Liver (tissue), 7 donors: ENCODE measurements at regions not wholly inside any gene's neighbourhood (a gene's known extent, or its start where the extent isn't known, plus 50 kb on each side); places are given as distances from the start of the nearest gene placed in this dataset.

Experiments
- DNase-seq: peaks from one replicate; pipeline ENCODE4 v3.0.0-alpha.2; 2017; ENCODE audit warnings: low spot score
- H3K27ac ChIP-seq, 2 donors: one replicate each; pipeline ENCODE4 v1.7.0; 2013; ENCODE audit warnings: inconsistent platforms in 2 of 2, low read length in 2 of 2, control low read depth in 1 of 2, low read depth in 1 of 2, mild to moderate bottlenecking in 1 of 2
- H3K27me3 ChIP-seq, 4 donors: one replicate each; pipeline versions ENCODE4 v1.6.1 to v1.7.0; 2013; ENCODE audit warnings: low read length in 3 of 4, inconsistent platforms in 1 of 4, mild to moderate bottlenecking in 1 of 4, moderate library complexity in 1 of 4; ENCODE audit not compliant: control insufficient read depth in 4 of 4, insufficient read depth in 4 of 4
- H3K36me3 ChIP-seq, 4 donors: one replicate each; pipeline versions ENCODE4 v1.6.1 to v1.7.0; 2013; ENCODE audit warnings: low read length in 3 of 4, mild to moderate bottlenecking in 3 of 4, low read depth in 1 of 4, moderate library complexity in 1 of 4; ENCODE audit not compliant: control insufficient read depth in 4 of 4, insufficient read depth in 3 of 4
- H3K4me1 ChIP-seq, 4 donors: one replicate each; pipeline versions ENCODE4 v1.6.1 to v1.7.0; 2013; ENCODE audit warnings: low read length in 3 of 4, mild to moderate bottlenecking in 3 of 4, moderate library complexity in 1 of 4; ENCODE audit not compliant: control insufficient read depth in 4 of 4, insufficient read depth in 4 of 4
- H3K4me3 ChIP-seq, 3 donors: one replicate each; pipeline versions ENCODE4 v1.6.1 to v1.7.0; 2013; ENCODE audit warnings: low read length in 3 of 3, control low read depth in 1 of 3, low read depth in 1 of 3, mild to moderate bottlenecking in 1 of 3
- H3K9ac ChIP-seq, 2 donors: one replicate each; pipeline ENCODE4 v1.7.0; 2013; ENCODE audit warnings: low read length in 2 of 2, mild to moderate bottlenecking in 2 of 2, moderate library complexity in 2 of 2, control low read depth in 1 of 2, low read depth in 1 of 2
- H3K9me3 ChIP-seq, 4 donors: one replicate each; pipeline versions ENCODE4 v1.6.1 to v1.7.0; 2013; ENCODE audit warnings: low read length in 3 of 4; ENCODE audit not compliant: control insufficient read depth in 4 of 4
- ATF3 ChIP-seq: IDR thresholded peaks from 2 replicates; pipeline ENCODE4 v1.6.1; 2016; ENCODE audit warnings: antibody characterized with exemption
- EGR1 ChIP-seq, 2 donors: IDR thresholded peaks; 2 replicates each; pipeline ENCODE4 v1.6.1; 2016 to 2018; ENCODE audit warnings: antibody characterized with exemption in 2 of 2, low read depth in 2 of 2
- FOXA1 ChIP-seq: IDR thresholded peaks from 2 replicates; pipeline ENCODE4 v1.6.1; 2016; ENCODE audit warnings: antibody characterized with exemption
- FOXA2 ChIP-seq: IDR thresholded peaks from 2 replicates; pipeline ENCODE4 v1.6.1; 2016; ENCODE audit warnings: antibody characterized with exemption
- GABPA ChIP-seq, 2 donors: IDR thresholded peaks in 1 of 2; conservative IDR thresholded peaks in 1 of 2; 2 replicates each; pipeline ENCODE4 v1.6.1; 2016; ENCODE audit warnings: antibody characterized with exemption in 2 of 2, mild to moderate bottlenecking in 1 of 2, moderate library complexity in 1 of 2
- HNF4A ChIP-seq, 2 donors: conservative IDR thresholded peaks; 2 replicates each; pipeline ENCODE4 v1.6.1; 2016; ENCODE audit warnings: antibody characterized with exemption in 2 of 2, mild to moderate bottlenecking in 2 of 2
- HNF4G ChIP-seq: IDR thresholded peaks from 2 replicates; pipeline ENCODE4 v1.6.1; 2016; ENCODE audit warnings: antibody characterized with exemption
- JUND ChIP-seq, 2 donors: IDR thresholded peaks; 2 replicates each; pipeline ENCODE4 v1.6.1; 2016; ENCODE audit warnings: antibody characterized with exemption in 2 of 2
- NR2F2 ChIP-seq: IDR thresholded peaks from 2 replicates; pipeline ENCODE4 v1.6.1; 2016; ENCODE audit warnings: antibody characterized with exemption
- RAD21 ChIP-seq, 2 donors: IDR thresholded peaks; 2 replicates each; pipeline ENCODE4 v1.6.1; 2016; ENCODE audit warnings: antibody characterized with exemption in 2 of 2, mild to moderate bottlenecking in 2 of 2
- RXRA ChIP-seq, 2 donors: IDR thresholded peaks; 2 replicates each; pipeline ENCODE4 v1.6.1; 2017 to 2018; ENCODE audit warnings: antibody characterized with exemption in 2 of 2, mild to moderate bottlenecking in 1 of 2
- SP1 ChIP-seq: IDR thresholded peaks from 2 replicates; pipeline ENCODE4 v1.6.1; 2018; ENCODE audit warnings: antibody characterized with exemption, mild to moderate bottlenecking
- TAF1 ChIP-seq: conservative IDR thresholded peaks from 2 replicates; pipeline ENCODE4 v1.6.1; 2016; ENCODE audit warnings: antibody characterized with exemption, mild to moderate bottlenecking
- YY1 ChIP-seq: IDR thresholded peaks from 2 replicates; pipeline ENCODE4 v1.6.1; 2016; ENCODE audit warnings: antibody characterized with exemption, mild to moderate bottlenecking
- ZBTB33 ChIP-seq: IDR thresholded peaks from 2 replicates; pipeline ENCODE4 v1.6.1; 2016; ENCODE audit warnings: antibody characterized with exemption
- WGBS: extraction: QIAGEN DNeasy Blood & Tissue Kit; methylation state at CpG from one replicate; pipeline ENCODE4 v1.1.7; 2013; 5-methylcytosine and 5-hydroxymethylcytosine counted together
- TF ChIP-seq, protein P1 (sequence below): IDR thresholded peaks from 2 replicates; pipeline ENCODE4 v1.6.1; 2016; ENCODE audit warnings: antibody characterized with exemption
- TF ChIP-seq, protein P2 (sequence below): IDR thresholded peaks from 2 replicates; pipeline ENCODE4 v1.6.1; 2016; ENCODE audit warnings: antibody characterized with exemption, mild to moderate bottlenecking
- donor health status: healthy.
- donor health status: healthy.
- donor health status: healthy.
- donor health status: healthy.

DNA sequence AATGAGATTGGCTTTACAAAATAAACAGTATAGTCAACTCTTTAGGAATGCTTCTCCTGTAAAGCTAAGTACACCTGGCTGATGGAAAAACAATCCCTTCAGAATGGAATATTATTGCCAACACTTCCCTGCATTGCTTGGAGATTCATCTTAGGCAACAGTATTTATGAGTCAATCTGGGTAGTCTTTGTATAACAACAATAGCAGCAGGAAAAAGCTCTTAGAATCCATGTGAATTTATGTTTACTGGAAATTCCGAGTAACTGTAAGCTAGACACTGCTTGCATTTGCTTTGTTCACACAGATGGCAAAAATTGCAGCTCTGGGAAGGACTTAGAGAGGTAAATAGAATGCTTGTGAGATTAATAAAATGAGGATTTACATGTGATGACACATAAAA is 101.7 kb upstream of the NTRK2 start (continued):
- no peak for TF ChIP-seq ZBTB33
- TF ChIP-seq, protein P1, sequence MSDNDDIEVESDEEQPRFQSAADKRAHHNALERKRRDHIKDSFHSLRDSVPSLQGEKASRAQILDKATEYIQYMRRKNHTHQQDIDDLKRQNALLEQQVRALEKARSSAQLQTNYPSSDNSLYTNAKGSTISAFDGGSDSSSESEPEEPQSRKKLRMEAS: no peak
- TF ChIP-seq JUND (IDR thresholded peaks at IDR 0.05): no peak
- no peak for TF ChIP-seq RXRA (IDR thresholded peaks at IDR 0.05)
- no peak for TF ChIP-seq YY1
- TF ChIP-seq GABPA (IDR thresholded peaks at IDR 0.05 in 1 of 2, conservative IDR thresholded peaks at IDR 0.05 in 1 of 2): no peak
- TF ChIP-seq ATF3: no peak
- no peak for TF ChIP-seq EGR1 (IDR thresholded peaks at IDR 0.05; ENCODE audit: low read depth in 2 of 2)

DNA sequence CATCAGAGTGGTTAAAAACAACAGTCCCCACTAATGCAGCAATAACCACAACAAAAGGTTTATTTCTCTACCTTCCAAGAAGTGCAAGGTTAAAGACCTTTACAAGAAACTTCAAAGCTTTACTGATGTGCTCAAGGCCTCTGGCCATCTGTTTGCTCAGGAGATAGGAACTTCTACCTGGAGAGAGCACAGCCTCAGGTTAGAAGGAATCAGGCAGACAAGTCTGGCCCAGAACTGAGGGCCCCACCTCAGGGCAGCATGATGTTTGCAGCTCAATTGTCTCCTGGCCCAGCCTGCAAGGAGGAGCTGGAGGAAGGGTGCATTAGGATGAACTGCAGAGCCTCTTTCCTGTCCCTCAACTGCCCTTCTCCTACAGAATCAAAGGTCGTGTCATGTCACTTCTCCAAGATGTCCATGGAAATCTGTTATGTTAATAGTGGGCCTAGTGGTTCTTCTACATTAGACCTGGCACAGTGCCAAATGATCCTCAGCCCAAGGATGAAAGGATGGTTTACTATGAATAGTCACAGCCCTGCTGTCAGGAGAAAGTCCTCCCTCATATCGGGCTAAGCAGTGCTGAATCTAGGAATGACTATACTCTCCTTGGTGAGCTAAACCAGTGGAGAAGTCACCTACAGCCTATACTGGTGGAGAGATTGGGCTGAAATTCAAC is 98.9 kb upstream of the NTRK2 start:
- Histone ChIP-seq H3K36me3 (no peaks in the 10 kb centered on the region), H3K9ac (no peak overlapping the region), H3K4me3 (no peak overlapping the region), H3K4me1 (no peaks in the 10 kb centered on the region), H3K27ac (no peak overlapping the region), H3K9me3 (no peaks in the 10 kb centered on the region), H3K27me3 (peaks cover 0 to 9% (median 0%) of the 10 kb centered on the region in 4 donors)
- no peak for TF ChIP-seq HNF4G
- no peak for TF ChIP-seq HNF4A (conservative IDR thresholded peaks at IDR 0.05)
- no peak for TF ChIP-seq GABPA (IDR thresholded peaks at IDR 0.05 in 1 of 2, conservative IDR thresholded peaks at IDR 0.05 in 1 of 2)
- TF ChIP-seq SP1: no peak
- TF ChIP-seq RXRA (IDR thresholded peaks at IDR 0.05): no peak
- no peak for TF ChIP-seq FOXA1
- TF ChIP-seq, protein P1: no peak
- TF ChIP-seq RAD21 (IDR thresholded peaks at IDR 0.05): no peak
- TF ChIP-seq YY1: no peak
- TF ChIP-seq FOXA2: no peak
- 65% methylated on average over 2 of the region's 2 CpGs for WGBS
- DNase-seq: no peak

- no peak for DNase-seq
- Histone ChIP-seq H3K4me1 (no peaks in the 10 kb centered on the region), H3K9me3 (no peaks in the 10 kb centered on the region), H3K36me3 (no peaks in the 10 kb centered on the region), H3K9ac (no peak overlapping the region), H3K27me3 (peaks cover 0 to 14% (median 0%) of the 10 kb centered on the region in 4 donors), H3K4me3 (no peak overlapping the region), H3K27ac (no peak overlapping the region)
- 52% methylated on average over 4 of the region's 4 CpGs for WGBS
- TF ChIP-seq RXRA (IDR thresholded peaks at IDR 0.05) (no peak), ZBTB33 (no peak), TAF1 (no peak), EGR1 (IDR thresholded peaks at IDR 0.05; ENCODE audit: low read depth in 2 of 2) (no peak), HNF4A (conservative IDR thresholded peaks at IDR 0.05) (no peak), FOXA2 (no peak), ATF3 (no peak), NR2F2 (no peak), HNF4G (no peak)
- TF ChIP-seq, protein P2, sequence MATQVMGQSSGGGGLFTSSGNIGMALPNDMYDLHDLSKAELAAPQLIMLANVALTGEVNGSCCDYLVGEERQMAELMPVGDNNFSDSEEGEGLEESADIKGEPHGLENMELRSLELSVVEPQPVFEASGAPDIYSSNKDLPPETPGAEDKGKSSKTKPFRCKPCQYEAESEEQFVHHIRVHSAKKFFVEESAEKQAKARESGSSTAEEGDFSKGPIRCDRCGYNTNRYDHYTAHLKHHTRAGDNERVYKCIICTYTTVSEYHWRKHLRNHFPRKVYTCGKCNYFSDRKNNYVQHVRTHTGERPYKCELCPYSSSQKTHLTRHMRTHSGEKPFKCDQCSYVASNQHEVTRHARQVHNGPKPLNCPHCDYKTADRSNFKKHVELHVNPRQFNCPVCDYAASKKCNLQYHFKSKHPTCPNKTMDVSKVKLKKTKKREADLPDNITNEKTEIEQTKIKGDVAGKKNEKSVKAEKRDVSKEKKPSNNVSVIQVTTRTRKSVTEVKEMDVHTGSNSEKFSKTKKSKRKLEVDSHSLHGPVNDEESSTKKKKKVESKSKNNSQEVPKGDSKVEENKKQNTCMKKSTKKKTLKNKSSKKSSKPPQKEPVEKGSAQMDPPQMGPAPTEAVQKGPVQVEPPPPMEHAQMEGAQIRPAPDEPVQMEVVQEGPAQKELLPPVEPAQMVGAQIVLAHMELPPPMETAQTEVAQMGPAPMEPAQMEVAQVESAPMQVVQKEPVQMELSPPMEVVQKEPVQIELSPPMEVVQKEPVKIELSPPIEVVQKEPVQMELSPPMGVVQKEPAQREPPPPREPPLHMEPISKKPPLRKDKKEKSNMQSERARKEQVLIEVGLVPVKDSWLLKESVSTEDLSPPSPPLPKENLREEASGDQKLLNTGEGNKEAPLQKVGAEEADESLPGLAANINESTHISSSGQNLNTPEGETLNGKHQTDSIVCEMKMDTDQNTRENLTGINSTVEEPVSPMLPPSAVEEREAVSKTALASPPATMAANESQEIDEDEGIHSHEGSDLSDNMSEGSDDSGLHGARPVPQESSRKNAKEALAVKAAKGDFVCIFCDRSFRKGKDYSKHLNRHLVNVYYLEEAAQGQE: no peak
Measured at GRCh38 chr9:84573083-84573482, 96.4 kb upstream of the NTRK2 start.
